Osteoblast (primary cell): ENCODE measurements at regions not wholly inside any gene's neighbourhood (a gene's known extent, or its start where the extent isn't known, plus 50 kb on each side); places are given as distances from the start of the nearest gene placed in this dataset.

Experiments
- DNase-seq: peaks from one replicate; pipeline ENCODE4 v3.0.0; 2011; ENCODE audit warnings: low spot score, mixed read lengths; ENCODE audit not compliant: insufficient read length; ENCODE audit errors: missing footprints
- H2AFZ ChIP-seq: 2 replicates; pipeline ENCODE4 v1.6.0; 2011; ENCODE audit warnings: mild to moderate bottlenecking, low read length
- H3K27ac ChIP-seq: 2 replicates; pipeline ENCODE4 v1.5.1; 2011; ENCODE audit warnings: mild to moderate bottlenecking, low read depth, low read length, moderate library complexity
- H3K27me3 ChIP-seq: 2 replicates; pipeline ENCODE4 v1.6.0; 2012; ENCODE audit warnings: mild to moderate bottlenecking, control low read depth, inconsistent platforms, low read length, moderate library complexity; ENCODE audit not compliant: insufficient read depth
- H3K36me3 ChIP-seq: 2 replicates; pipeline ENCODE4 v1.5.1; 2011; ENCODE audit warnings: mild to moderate bottlenecking, low read length, control low read depth, moderate library complexity; ENCODE audit not compliant: insufficient read depth
- H3K4me1 ChIP-seq: 2 replicates; pipeline ENCODE4 v1.5.1; 2011; ENCODE audit warnings: mild to moderate bottlenecking, low read length, control low read depth, moderate library complexity; ENCODE audit not compliant: insufficient read depth
- H3K4me2 ChIP-seq: 2 replicates; pipeline ENCODE4 v1.6.0; 2011; ENCODE audit warnings: mild to moderate bottlenecking, low read length; ENCODE audit not compliant: insufficient read depth
- H3K4me3 ChIP-seq: fragments of 200-600 bp; sonication (generic); 3 replicates; pipeline ENCODE4 v1.5.1; 2012; ENCODE audit warnings: mild to moderate bottlenecking, low read length, inconsistent platforms; ENCODE audit not compliant: insufficient read depth
- H3K79me2 ChIP-seq: 2 replicates; pipeline ENCODE4 v1.6.0; 2012; ENCODE audit warnings: mild to moderate bottlenecking, low read length, control low read depth, inconsistent platforms; ENCODE audit not compliant: insufficient read depth
- H3K9me3 ChIP-seq: 2 replicates; pipeline ENCODE4 v1.5.1; 2011; ENCODE audit warnings: low read depth, low read length, control low read depth
- H4K20me1 ChIP-seq: 2 replicates; pipeline ENCODE4 v1.6.0; 2012; ENCODE audit warnings: mild to moderate bottlenecking, low read length, control low read depth; ENCODE audit not compliant: insufficient read depth
- TF ChIP-seq, protein P1 (sequence below): IDR thresholded peaks from 2 replicates; pipeline ENCODE4 v1.5.1; 2011; ENCODE audit warnings: mild to moderate bottlenecking, low read depth, low read length, moderate library complexity; ENCODE audit errors: extremely low read depth

DNA sequence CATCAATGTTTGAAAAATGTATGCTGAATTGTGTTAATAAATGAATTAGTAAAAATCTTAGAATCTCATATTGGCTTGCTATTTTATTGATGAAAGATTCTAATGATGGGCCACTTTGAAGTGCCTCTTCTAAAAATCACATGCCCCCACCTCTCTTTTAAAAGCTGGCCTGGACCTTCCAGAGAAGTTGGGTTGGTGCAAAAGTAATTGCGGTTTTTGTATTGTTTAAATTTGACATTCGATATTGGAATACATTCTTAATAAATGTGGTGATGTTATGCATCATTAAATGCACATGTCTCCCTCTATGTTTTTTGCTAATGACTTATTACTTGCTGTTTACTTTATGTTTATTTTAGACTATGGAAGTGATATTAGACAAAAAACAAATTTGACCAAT, 314.6 kb upstream of the C16orf82 start:
- TF ChIP-seq, protein P1, sequence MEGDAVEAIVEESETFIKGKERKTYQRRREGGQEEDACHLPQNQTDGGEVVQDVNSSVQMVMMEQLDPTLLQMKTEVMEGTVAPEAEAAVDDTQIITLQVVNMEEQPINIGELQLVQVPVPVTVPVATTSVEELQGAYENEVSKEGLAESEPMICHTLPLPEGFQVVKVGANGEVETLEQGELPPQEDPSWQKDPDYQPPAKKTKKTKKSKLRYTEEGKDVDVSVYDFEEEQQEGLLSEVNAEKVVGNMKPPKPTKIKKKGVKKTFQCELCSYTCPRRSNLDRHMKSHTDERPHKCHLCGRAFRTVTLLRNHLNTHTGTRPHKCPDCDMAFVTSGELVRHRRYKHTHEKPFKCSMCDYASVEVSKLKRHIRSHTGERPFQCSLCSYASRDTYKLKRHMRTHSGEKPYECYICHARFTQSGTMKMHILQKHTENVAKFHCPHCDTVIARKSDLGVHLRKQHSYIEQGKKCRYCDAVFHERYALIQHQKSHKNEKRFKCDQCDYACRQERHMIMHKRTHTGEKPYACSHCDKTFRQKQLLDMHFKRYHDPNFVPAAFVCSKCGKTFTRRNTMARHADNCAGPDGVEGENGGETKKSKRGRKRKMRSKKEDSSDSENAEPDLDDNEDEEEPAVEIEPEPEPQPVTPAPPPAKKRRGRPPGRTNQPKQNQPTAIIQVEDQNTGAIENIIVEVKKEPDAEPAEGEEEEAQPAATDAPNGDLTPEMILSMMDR = no peak
- no peak overlapping the region for H2AFZ ChIP-seq
- H3K27me3 ChIP-seq = no peaks in the 10 kb centered on the region
- no peaks in the 10 kb centered on the region for H3K36me3 ChIP-seq
- no peaks in the 10 kb centered on the region for H3K4me1 ChIP-seq
- H3K9me3 ChIP-seq = peaks cover 5% of the 10 kb centered on the region
- H3K27ac ChIP-seq = no peak overlapping the region
- H3K4me3 ChIP-seq = no peak overlapping the region
- no peak overlapping the region for H3K4me2 ChIP-seq
- H3K79me2 ChIP-seq = no peaks in the 10 kb centered on the region
- no peak for DNase-seq
- no peaks in the 10 kb centered on the region for H4K20me1 ChIP-seq

DNA sequence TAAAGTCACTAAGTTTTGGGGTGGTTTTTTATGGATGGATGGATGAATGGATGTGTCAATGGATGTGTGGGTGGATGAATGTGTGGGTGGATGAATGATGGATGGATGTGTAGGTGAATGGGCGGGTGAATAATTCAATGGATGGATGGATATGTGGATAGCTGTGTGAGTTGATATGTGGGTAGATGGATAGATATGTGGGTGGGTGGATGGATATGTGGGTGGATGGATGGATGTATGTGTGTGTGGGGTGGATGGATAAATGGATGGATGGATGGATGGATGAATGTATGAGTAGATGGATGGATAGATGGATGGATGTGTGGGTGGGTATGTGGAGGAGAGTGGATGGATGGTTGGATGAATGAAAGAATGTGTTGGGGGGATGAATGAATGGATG, 310.1 kb upstream of the C16orf82 start:
- TF ChIP-seq, protein P1 = no peak
- Histone ChIP-seq H3K27me3 (no peaks in the 10 kb centered on the region), H3K9me3 (peaks cover 5% of the 10 kb centered on the region), H4K20me1 (no peaks in the 10 kb centered on the region), H3K79me2 (no peaks in the 10 kb centered on the region), H3K36me3 (no peaks in the 10 kb centered on the region), H3K27ac (no peak overlapping the region), H3K4me3 (no peak overlapping the region), H3K4me2 (no peak overlapping the region), H3K4me1 (no peaks in the 10 kb centered on the region), H2AFZ (no peak overlapping the region)
- no peak for DNase-seq

DNA sequence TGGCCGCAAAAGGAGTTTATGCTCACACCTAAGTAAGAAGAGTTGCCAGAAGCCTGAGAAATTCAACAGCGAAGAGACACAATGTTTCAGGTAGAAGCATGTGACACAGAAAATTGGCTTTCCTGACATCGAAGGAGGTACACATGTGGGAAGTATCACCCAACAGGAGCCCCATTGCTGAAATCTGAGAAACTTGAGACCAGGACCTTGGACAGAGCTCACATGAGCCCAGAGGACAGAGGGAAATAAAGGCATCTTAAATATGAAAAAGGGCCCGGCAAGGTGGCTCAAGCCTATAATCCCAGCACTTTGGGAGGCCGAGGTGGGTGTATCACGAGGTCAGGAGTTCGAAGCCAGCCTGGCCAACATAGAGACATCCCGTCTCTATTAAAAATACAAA, 304.1 kb upstream of the C16orf82 start:
- TF ChIP-seq, protein P1 = no peak
- no peak overlapping the region for H3K27ac ChIP-seq
- H3K36me3 ChIP-seq = no peaks in the 10 kb centered on the region
- no peaks in the 10 kb centered on the region for H3K9me3 ChIP-seq
- no peaks in the 10 kb centered on the region for H3K4me1 ChIP-seq
- H3K4me3 ChIP-seq = no peak overlapping the region
- no peaks in the 10 kb centered on the region for H4K20me1 ChIP-seq
- H3K27me3 ChIP-seq = no peaks in the 10 kb centered on the region
- DNase-seq = no peak
- no peak overlapping the region for H2AFZ ChIP-seq
- no peak overlapping the region for H3K4me2 ChIP-seq
- no peaks in the 10 kb centered on the region for H3K79me2 ChIP-seq

DNA sequence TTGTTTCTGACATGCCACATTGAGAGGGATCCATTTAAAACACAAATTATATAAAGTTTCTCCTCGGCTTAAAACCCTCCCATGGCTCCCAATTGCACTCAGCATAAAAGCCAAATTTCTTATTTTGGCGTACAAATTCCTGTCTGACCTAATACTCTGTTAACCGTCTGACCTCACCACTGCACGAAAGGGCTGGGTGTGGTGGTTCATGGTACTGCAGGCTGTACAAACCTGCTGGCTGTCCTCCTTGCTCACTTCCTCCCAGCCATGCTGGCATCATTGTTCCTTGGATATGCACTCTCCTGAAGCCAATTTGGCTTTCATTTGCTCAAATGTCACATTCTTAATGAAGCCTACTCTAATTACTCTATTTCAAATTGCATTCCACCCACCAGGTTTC, 301.6 kb upstream of the C16orf82 start:
- Histone ChIP-seq H4K20me1 (no peaks in the 10 kb centered on the region), H3K4me2 (no peak overlapping the region), H3K36me3 (no peaks in the 10 kb centered on the region), H3K4me3 (no peak overlapping the region), H3K27ac (no peak overlapping the region), H3K9me3 (no peaks in the 10 kb centered on the region), H2AFZ (no peak overlapping the region), H3K4me1 (no peaks in the 10 kb centered on the region), H3K79me2 (no peaks in the 10 kb centered on the region), H3K27me3 (no peaks in the 10 kb centered on the region)
- TF ChIP-seq, protein P1 = no peak
- DNase-seq = no peak
